Panc1 (cell line): ENCODE measurements at regions not wholly inside any gene's neighbourhood (a gene's known extent, or its start where the extent isn't known, plus 50 kb on each side); places are given as distances from the start of the nearest gene placed in this dataset.

ENCODE experiments used
- ATAC-seq: fragments of 200-7000 bp; cut with Tn5 transposase; 2 replicates; pipeline ENCODE4 v1.9.1; 2020; ENCODE audit warnings: mild to moderate bottlenecking, moderate library complexity
- BruUV-seq: library from RNA; stranded (reverse); fragments of 400-500 nt; replicated peaks from 2 replicates; lab custom pipeline; 2021; lab: Mats Ljungman, UMichigan
- CTCF ChIA-PET: fragments of 300-600 bp; sonication (Branson Sonifier 250); formaldehyde crosslinking; loops from one replicate; lab custom pipeline; 2022; ENCODE audit warnings: antibody characterized with exemption; lab: Charles Lee
- POLR2A ChIA-PET: fragments of 300-600 bp; sonication (Branson Sonifier 250); formaldehyde crosslinking; loops from one replicate; lab custom pipeline; 2022; ENCODE audit warnings: antibody characterized with exemption; lab: Charles Lee
- DNase-seq: peaks from one replicate; pipeline ENCODE4 v3.0.0-alpha.2; 2010; ENCODE audit warnings: low read depth, low spot score
- H3K27ac ChIP-seq: 2 replicates; pipeline ENCODE4 v1.5.1; 2011; ENCODE audit warnings: mild to moderate bottlenecking, low read length, inconsistent platforms
- H3K27me3 ChIP-seq: fragments of 200-500 bp; sonication (Bioruptor generic); 2 replicates; pipeline ENCODE4 v1.6.0; 2014; ENCODE audit warnings: low read length, inconsistent platforms; ENCODE audit not compliant: control insufficient read depth, insufficient read depth
- H3K36me3 ChIP-seq: fragments of 200-500 bp; sonication (Bioruptor generic); 2 replicates; pipeline ENCODE4 v1.5.1; 2014; ENCODE audit warnings: inconsistent platforms, mild to moderate bottlenecking, low read length, moderate library complexity; ENCODE audit not compliant: control insufficient read depth, insufficient read depth
- H3K4me1 ChIP-seq: 2 replicates; pipeline ENCODE4 v1.5.1; 2011; ENCODE audit warnings: inconsistent platforms, mild to moderate bottlenecking, low read length, moderate library complexity; ENCODE audit not compliant: control insufficient read depth, insufficient read depth
- H3K4me3 ChIP-seq, 2 experiments: 2 replicates each; pipeline ENCODE4 v1.5.1; 2011 to 2012; ENCODE audit warnings: low read depth in 2 of 2, low read length in 2 of 2, mild to moderate bottlenecking in 2 of 2, inconsistent platforms in 1 of 2, moderate library complexity in 1 of 2
- H3K9me3 ChIP-seq: fragments of 200-500 bp; sonication (Bioruptor generic); 2 replicates; pipeline ENCODE4 v1.5.1; 2014; ENCODE audit warnings: low read depth, mild to moderate bottlenecking, inconsistent platforms, low read length, moderate library complexity; ENCODE audit not compliant: control insufficient read depth, insufficient read depth
- CTCF ChIP-seq: fragments of 450-650 bp; IDR thresholded peaks from 2 replicates; pipeline ENCODE4 v1.5.1; 2017; ENCODE audit warnings: mild to moderate bottlenecking
- POLR2AphosphoS5 ChIP-seq: IDR thresholded peaks from 2 replicates; pipeline ENCODE4 v1.6.1; 2012; ENCODE audit warnings: mild to moderate bottlenecking, low read depth, low read length, moderate library complexity
- REST ChIP-seq, 2 experiments: IDR thresholded peaks; 2 replicates each; pipeline ENCODE4 v1.6.1; 2011 to 2012; ENCODE audit warnings: low read depth in 2 of 2, control low read depth in 1 of 2, low read length in 1 of 2, mild to moderate bottlenecking in 1 of 2, moderate library complexity in 1 of 2; ENCODE audit not compliant: insufficient read depth in 1 of 2
- SIN3A ChIP-seq: IDR thresholded peaks from 2 replicates; pipeline ENCODE4 v1.6.1; 2012; ENCODE audit warnings: low read depth, mild to moderate bottlenecking, low read length, moderate library complexity, borderline replicate concordance; ENCODE audit not compliant: insufficient read depth
- TCF7L2 ChIP-seq: IDR thresholded peaks from 2 replicates; pipeline ENCODE4 v1.6.1; 2011; ENCODE audit warnings: mild to moderate bottlenecking, low read depth, low read length, inconsistent platforms
- in situ Hi-C: cut with HindIII; loops from 2 replicates; pipeline ENCODE4 v1.10.0; 2016; ENCODE audit warnings: low sequenced_read_pairs, low pct_unique_long_range_greater_than_20kb
- intact Hi-C: fragments of 100-400 bp; cut with micrococcal nuclease; formaldehyde crosslinking; loops from one replicate; pipeline ENCODE4 v1.10.0; 2022; ENCODE audit not compliant: unreplicated experiment

- intact Hi-C loops (no loop called here), in situ Hi-C loops (no loop called here)
- DNase-seq, result no peak
- no peak overlapping the region for H3K4me3 ChIP-seq
- CTCF ChIA-PET, result no interaction called here
- ATAC-seq, result no peak
- TF ChIP-seq REST (IDR thresholded peaks at IDR 0.05; ENCODE audit: insufficient read depth in 1 of 2, low read depth in 2 of 2, low read length in 1 of 2) (no peak), CTCF (no peak), TCF7L2 (no peak), POLR2AphosphoS5 (no peak), SIN3A (no peak)
- H3K36me3 ChIP-seq, result no peaks in the 10 kb centered on the region
- POLR2A ChIA-PET, result no interaction called here
- H3K27ac ChIP-seq, result no peak overlapping the region
- H3K27me3 ChIP-seq, result no peaks in the 10 kb centered on the region
- H3K4me1 ChIP-seq, result no peaks in the 10 kb centered on the region
- H3K9me3 ChIP-seq, result no peaks in the 10 kb centered on the region
- BruUV-seq, result no TSS peak
These were observed 1146.4 kb downstream of the SLITRK5 start for GRCh38 chr13:88817560-88817959.

- no peaks in the 10 kb centered on the region for H3K9me3 ChIP-seq
- no peaks in the 10 kb centered on the region for H3K4me1 ChIP-seq
- no peak for TF ChIP-seq POLR2AphosphoS5
- TF ChIP-seq TCF7L2, result no peak
- TF ChIP-seq SIN3A, result no peak
- no peak for TF ChIP-seq REST (IDR thresholded peaks at IDR 0.05; ENCODE audit: insufficient read depth in 1 of 2, low read depth in 2 of 2, low read length in 1 of 2)
- TF ChIP-seq CTCF, result no peak
- ChIA-PET CTCF (no interaction called here), POLR2A (no interaction called here)
- DNase-seq, result no peak
- no TSS peak for BruUV-seq
- H3K4me3 ChIP-seq, result no peak overlapping the region
- no peak for ATAC-seq
- intact Hi-C loops (no loop called here), in situ Hi-C loops (no loop called here)
- no peak overlapping the region for H3K27ac ChIP-seq
- no peaks in the 10 kb centered on the region for H3K27me3 ChIP-seq
- H3K36me3 ChIP-seq, result no peaks in the 10 kb centered on the region
These were observed 1151.9 kb downstream of the SLITRK5 start for GRCh38 chr13:88823114-88823513.
